T1000 (cell line): ENCODE measurements at regions not wholly inside any gene's neighbourhood (a gene's known extent, or its start where the extent isn't known, plus 50 kb on each side); places are given as distances from the start of the nearest gene placed in this dataset.
"Not testable (repeated sequence)": the region's sequence is repeated elsewhere in the genome, so short reads cannot be mapped to it uniquely, and the experiment has no call there.

Experiments
- DNase-seq: peaks from one replicate; lab custom pipeline; 2025; ENCODE audit warnings: mixed read lengths; lab: John Stamatoyannopoulos, UW

DNA sequence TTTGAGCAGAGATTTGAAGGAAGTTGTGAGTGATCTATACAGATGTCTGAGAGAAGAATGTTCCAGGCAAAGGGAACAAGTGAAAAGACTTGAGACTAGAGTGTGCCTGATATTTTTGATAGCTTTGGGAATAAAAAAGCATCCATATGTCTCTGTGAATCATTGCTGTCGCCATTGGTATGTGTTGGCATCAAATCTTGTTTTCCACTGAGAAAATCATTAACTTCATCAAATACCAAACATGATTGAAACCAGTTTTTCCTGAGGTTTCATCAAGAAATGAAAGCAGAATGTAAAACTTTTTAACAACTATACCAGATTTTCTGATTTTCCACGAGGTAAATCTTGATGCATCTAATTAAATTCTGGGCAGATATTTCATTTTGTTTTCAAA lies 862.6 kb downstream of the DIAPH3 start:
- DNase-seq = no peak

DNA sequence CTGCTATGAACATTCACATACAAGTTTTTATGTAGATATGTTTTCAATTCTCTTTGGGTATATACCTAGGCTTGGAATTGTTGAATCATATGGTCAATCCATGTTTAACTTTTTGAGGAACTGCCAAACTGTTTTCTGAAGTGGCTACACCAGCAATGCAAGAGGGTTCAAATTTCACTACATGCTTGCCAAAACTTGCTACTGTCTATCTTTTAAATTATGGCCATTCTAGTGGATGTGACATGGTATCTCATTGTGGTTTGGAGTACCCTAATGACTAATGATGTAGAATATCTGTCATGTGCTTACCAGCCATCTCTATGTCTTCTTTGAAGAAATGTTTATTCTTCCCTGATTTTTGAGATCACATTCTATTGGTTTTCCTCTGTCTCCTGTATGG lies 860.3 kb downstream of the DIAPH3 start:
- DNase-seq = no peak

DNA sequence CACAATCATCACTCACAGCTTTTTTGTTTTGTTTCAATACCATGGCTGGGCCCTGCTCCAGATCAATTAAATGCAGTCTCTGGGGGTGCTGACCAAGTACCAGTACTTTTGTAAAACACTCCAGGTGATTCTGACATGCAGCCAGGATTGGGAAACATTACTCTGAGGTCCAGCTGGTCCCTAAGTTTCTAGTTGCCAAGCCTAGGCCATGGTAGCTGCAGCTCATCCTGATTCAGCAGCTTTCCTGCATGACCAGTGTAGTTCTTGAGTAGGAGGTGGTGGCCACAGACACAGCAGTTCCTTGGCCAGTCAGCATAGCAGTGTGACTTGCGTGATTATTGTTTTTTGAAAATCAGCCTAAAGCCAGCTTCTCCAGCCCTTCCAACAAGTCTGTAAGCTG lies 859.1 kb downstream of the DIAPH3 start:
- DNase-seq = no peak

DNA sequence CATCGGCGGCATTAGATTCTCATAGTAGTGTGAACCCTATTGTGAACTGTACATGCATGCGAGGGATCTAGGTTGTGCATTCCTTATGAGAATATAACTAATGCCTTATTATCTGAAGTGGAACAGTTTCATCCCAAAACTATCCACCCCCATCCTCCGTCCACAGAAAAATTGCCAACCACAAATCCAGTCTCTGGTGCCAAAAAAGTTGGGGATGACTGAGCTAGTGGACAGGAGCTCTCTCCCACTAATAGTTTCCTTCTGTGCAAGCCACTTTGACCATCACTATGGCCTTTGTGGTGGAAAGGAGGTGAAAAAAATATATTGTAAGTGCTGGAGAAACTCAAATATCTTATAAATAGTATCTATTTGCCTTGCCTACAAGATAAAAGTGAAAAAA lies 857.8 kb downstream of the DIAPH3 start:
- DNase-seq = no peak

DNA sequence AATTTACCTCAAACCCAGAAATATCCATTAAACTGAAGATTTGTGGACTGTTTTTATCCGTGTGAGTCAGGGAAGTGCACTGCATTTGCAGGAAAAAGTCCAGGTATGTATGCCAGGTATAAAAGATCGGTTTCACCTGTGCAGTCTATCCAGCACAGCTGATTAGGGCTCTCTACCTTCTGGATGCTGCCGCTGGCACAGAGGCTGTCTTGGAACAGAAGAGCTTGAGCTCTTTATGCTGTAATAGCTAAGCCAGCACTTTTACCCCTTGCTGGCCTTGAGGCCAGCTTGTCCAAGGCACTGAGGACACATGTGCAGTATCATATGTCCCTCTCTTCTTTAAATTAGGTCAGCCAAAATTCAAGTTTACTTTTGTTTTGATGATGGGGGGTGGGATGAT lies 851.0 kb downstream of the DIAPH3 start:
- DNase-seq = no peak

DNA sequence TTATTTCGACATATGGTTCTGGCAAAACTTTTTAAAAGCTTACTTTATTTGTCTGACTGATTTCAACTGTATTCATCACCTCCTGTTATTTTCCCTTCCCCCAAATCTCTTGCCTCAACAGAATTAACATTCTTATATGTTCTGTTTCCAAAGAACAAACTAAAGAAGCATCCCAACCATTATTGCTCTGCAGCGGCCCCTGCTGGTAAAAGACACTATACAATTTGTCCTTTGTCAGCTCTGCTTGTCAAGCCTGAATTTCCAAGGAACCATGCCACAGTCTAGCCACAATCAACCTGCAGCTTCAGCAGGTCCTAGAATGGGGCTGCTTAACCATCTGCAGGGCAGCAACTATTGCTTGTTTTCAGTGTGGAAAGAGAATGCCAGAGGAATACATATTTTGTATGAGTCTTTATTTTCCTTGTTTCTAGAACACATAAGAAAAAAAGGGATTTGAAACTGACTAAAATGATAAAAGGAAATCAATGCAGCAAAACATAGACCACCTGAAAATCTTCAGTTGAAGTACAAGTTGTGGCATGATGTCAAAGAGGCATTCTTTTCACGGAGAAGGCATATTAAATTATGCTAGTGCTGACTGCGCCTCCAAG lies 845.3 kb downstream of the DIAPH3 start:
- peak; percentile 1 for DNase-seq

DNA sequence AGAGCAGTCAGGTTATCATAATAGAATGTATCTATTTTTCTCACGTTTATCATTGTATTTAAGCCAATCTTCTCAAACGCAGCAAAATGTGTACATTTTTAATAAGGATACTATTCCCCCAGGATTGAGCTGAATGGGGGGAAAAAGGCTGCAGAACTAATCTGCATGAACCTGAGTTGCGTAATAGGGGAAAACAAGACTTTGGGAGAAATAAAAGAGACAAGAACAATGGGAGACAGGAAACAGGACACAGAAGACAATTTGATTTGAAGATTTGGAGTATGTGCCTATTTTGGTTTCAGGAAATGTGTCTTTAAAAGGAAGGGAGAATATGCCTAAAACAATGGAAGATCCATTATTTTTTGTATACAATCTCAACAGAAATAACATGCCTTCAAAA lies 844.5 kb downstream of the DIAPH3 start:
- no peak for DNase-seq

DNA sequence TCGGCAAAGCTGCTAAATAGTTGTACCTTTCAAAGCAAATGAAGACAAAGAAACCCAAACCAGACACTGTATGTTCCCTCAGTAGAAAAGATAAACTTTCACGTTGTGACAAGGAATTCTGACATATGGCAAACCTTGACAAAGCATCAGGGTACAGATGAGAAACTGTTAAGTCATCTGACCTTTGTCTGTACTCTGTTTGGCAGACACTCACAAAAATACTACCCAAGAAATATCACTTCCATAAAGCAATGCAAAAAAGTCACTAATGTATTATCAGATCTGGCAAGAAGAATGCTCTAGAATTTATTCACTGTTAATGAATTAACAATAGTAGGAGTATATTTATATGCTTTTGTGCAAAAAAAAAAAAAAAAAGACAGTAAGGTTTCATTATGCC lies 843.7 kb downstream of the DIAPH3 start:
- no peak for DNase-seq

DNA sequence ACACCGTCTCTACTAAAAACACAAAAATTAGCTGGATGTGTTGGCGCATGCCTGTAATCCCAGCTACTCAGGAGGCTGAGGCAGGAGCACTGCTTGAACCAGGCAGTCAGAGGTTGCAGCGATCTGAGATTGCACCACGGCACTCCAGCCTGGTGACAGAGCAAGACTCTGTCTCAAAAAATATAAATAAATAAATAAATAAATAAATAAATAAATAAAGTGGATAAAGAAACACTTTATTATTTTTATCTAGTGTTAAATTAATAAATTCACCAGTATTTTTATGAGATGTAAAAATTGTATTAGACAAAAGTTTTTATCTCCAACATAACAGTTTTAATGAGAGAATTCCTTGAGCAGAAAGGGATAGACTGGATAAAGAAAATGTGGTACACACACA lies 839.3 kb downstream of the DIAPH3 start:
- DNase-seq = not testable (repeated sequence)

DNA sequence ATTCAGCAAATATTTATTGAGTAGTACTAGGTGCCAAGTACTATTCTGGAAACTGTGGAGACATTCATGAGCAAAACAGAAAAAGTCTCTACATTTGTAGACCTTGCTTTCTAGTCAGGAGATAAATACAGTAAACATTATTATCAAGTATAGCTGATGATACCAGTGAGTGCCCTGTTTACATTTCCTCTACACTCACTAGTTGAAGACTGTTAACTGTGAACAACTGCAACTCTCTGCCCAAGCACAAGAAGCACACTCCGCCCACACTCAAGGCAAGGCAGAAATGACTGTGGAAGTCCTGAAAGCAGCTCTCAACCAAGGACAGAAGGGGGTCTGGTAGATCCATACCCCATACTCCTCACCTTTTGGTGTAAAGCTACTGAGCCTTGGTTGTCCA lies 837.0 kb downstream of the DIAPH3 start:
- no peak for DNase-seq

DNA sequence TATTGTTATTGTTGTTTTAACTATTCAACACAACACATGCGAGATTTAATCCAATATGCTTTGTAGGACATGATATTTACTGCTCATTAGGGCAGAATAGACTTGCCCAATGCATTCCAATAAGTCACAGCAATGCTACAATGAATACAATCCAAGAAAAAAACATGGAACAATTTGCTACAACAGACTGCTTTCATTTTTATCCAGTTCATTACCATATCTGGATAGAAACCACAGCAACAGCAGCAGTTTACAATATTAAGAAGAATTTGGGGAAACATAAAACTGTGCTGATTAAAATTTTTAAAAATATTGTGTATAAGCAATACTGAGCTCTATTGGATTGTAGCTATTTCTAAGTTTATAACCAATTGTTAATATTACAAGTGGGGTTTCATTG lies 833.0 kb downstream of the DIAPH3 start:
- DNase-seq = no peak

DNA sequence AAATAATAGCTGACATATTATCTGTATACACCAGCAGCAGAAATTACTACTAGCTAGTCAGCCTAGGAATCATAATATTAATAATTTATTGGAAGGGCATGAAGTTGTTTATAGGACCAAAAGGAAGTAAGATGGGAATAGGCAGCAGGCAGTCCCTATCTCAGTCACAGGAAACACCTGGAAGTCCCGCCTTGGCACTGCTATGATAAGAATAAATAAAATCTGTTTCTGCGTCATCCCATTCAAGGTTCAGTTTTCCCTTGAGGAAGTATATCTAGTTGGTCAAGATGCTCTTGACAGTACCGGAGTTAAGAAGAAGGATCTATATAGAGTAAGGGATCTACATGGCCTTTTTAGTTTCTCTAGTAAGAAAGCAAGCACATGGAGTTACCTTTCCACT lies 830.8 kb downstream of the DIAPH3 start:
- DNase-seq = no peak

DNA sequence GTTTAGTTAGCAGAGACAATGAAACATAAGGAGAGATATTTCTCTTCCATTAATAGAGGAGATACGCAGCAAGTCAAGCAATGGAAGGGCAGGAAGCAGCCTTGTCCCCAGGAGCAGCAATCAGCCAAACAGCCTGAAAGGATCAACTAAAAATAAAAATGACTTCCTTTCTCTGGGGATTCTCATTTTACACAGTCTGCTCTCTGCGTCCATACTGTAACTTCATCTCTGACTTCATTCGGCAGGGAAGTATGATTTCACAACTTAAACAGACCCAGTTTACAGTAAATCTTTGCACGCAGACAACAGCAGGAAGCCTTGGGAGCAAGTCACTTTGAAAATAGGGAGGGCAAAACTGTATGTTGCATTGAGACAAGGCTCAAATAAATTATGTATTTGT lies 826.7 kb downstream of the DIAPH3 start:
- DNase-seq = no peak

DNA sequence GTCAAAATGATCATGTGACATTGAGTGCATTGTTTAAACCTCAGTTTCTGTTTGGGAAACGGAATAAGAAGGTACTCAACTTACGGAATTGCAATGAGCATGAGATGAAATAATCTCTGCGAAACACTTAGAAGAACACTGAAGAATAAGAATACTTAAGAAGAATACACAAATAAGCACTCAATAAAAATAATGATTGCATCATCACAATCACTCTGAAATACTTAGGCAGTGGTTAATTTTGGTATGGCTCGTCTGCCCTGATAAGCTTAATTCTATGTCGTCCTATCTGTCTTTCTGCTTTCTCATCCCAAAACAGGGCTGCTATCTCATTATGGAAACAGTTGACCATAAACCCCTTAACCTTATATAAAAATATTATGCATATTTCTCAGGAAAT lies 823.6 kb downstream of the DIAPH3 start:
- no peak for DNase-seq

DNA sequence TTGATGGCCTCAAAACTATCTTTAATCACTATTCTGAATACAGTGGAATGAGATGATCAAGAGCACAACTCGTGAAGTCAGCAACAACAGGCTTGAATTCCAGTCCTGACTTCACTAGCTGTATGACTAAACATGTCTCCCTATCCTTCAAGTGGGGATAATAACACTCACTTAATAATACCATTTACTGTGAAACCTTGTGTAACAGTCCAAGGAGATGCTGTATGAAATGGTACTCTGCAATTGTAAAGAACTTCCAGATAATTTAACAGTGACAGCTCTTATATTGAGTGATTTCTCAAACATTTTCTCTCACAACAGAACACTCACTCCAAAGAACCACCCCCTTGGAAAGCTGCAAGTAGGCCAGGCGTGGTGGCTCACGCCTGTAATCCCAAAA lies 823.1 kb downstream of the DIAPH3 start:
- no peak for DNase-seq

DNA sequence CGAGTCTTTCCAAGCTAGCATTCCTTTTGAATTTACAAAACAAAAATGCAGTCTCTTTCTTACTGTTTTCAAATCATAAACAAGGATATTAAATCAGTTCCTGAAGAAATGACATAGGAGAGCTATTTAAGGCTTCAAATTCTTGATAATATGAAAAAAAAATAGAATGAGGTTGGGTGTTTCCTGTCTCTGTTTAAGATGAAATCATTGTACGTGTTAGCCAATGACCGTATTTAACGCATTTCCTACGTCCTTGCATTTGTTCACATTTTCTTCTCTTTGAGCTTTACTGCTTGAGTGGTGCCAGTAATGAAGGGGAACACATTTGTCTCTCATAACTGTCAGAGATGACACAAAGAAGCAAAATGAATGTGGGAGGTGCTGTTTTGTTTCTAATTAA lies 821.3 kb downstream of the DIAPH3 start:
- DNase-seq = no peak

DNA sequence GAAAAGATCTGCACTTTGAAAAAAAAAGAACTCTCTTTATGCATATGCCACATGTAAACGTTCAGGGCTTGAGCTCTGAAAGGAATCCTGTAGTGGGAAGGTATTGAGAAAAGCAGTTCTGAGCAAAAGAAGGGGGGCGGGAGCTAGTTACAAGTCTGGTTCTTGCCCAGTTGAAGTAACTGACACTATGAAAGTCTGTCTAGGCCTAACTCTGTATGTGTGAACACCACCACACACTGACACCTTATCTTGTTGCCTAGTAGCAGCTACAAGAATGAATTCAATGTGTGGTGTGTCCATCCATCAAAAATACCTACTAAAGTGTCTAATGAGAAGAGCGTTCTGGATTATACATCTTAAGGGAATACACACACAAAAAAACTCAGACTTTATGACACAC lies 820.6 kb downstream of the DIAPH3 start:
- DNase-seq = no peak

DNA sequence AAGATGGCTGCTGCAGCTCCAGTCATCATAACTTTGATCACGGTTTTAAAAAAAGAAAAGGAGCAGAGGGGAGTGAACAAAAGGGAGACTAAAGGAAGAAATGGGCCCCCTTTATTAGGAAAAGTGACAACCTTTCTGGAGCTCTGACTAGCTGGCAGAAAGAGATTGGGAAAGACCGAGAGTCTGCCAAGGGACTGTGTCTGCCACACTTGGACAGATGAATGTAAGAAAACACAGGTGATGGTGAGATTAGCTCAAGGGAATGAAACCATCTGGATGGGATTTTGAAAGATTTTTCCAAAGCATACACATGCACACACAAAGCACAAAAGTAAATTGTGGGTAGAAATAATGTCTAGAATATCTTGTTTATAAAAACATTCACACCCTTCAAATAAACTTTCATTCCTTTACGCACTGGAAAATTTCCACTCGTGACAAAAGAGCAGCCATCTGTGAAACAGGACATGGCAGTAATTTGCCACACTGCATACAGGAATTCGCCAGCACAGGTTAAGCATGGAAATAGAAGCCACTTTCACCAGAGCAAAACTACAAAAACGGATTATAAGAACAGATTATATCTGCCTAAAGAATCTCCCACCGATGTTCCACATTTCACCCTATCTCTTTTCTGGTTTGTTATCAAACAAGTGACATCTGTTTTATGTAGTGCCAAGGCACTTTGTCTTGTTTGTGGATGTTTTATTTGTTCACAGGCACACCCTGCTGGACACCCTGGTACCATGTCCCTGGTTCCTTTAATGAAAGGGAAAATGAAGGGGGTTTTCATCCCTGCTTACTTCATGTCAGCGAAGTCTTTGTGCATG lies 819.5 kb downstream of the DIAPH3 start:
- no peak for DNase-seq

DNA sequence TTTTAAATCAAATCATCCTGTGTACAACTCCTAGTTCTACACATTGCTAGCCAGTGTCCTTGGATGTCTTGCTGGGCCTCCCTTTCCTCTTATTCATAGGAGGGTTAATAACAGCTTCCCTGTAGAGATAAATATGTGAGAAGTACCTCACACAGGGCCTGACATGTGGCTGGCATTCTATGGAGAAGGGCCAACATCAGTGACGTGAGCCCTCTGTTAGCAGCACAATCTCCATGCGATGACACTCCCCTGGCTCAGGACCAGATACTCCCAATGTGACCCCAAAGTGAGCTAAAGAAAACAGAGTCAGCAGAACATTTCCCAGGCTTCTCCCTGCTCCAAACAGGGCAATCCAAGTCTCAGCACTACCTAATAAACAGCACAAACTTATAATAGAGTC lies 818.4 kb downstream of the DIAPH3 start:
- DNase-seq = no peak

DNA sequence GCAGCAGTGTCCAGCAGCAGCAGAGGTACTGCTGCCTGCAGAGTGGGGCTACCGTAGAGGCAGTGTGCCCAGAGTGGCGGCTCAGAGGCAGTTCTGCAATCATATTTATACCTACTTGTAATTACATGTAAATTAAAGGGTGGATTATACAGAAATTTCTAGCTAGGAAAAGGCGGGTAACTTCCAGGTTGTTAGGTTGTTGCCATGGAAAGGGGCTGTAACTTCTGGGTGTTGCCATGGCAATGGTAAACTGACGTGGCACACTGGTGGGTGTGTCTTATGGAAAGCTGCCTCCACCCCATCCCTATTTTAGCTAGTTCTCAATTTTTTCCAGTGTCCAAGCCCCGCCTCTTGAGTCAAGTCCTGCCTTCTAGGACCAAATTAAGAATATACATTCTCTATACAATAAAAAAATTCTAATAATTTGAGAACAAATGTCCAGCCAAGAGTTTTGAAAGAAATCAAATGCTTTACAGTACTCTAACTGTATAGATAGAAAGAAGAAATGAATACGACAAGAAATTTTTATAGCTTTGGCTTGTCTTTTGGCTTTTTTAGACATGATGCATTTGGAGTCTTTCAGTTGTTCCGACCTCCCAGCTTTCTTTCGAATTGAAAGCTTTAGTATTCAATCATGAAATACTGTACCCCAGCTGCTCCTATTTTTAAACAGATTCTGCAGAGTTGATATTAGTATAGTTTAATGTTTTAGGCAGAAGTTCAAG lies 816.6 kb downstream of the DIAPH3 start:
- no peak for DNase-seq

DNA sequence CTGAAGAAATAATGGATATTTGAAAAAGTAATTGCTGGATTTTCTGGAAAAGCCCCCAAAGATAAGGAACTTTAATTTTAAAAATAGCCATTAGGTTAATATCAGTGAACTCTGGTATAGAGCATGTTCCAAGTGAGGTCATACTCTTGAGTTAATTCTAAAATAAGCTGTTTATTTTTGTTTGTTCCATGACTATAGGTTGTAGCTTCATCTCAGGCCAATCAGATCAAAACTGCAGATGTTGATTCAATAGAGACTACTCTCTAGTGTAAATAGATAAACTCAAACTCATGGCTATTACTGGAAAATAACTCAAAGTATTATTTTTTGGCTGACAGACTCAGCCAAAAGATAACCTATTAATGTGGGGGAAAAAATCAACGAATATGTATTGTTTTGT lies 815.1 kb downstream of the DIAPH3 start:
- no peak for DNase-seq

DNA sequence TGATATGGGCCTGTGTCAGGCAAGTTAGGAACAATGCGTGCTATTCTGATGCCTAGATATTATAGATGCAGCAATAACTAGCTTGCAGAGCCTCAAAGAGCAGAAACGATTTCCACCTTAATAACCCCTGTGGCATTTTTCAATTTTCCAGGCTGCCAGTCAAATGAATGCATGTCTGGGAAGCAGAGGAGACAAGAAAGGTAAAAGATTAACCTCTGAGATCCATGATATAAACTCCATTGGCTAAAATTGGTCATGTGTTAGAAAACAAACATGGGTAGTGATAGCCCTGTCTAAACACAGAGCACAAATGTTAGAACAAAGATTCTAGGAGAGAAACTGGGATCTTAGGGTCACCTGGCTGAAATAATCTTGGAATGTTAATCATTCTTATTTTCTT lies 811.1 kb downstream of the DIAPH3 start:
- DNase-seq = no peak

DNA sequence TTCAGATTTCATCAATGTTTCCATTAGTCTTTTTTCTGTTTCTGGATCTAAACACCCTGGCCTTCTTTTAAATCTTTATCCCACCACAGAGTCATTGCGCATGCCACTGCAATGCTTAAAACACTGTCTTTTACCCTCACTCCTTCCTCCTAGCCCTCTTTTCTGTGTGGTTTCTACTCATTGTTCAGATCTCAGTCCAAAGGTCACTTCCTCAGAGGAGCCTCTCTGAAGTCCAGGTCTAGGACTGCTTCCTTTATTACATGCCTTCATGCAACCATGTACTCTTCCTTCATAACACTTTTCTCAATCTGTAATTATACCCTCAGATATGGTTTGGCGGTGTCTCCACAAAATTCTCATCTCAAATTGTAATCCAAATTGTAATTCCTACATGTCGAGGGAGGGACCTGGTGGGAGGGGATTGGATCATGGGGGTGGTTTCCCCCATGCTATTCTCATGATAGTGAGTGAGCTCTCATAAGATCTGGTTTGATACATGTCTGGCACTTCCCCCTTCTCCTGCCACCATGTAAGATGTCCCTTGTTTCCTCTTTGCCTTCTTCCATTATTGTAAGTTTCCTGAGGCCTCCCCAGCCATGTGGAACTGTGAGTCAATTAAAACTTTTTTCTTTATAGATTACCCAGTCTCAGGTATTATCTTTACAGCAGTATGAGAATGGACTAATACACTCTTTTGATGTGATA lies 808.9 kb downstream of the DIAPH3 start:
- no peak for DNase-seq
